ENCODE measurements at regions not wholly inside any gene's neighbourhood (a gene's known extent, or its start where the extent isn't known, plus 50 kb on each side); places are given as distances from the start of the nearest gene placed in this dataset.

DNA sequence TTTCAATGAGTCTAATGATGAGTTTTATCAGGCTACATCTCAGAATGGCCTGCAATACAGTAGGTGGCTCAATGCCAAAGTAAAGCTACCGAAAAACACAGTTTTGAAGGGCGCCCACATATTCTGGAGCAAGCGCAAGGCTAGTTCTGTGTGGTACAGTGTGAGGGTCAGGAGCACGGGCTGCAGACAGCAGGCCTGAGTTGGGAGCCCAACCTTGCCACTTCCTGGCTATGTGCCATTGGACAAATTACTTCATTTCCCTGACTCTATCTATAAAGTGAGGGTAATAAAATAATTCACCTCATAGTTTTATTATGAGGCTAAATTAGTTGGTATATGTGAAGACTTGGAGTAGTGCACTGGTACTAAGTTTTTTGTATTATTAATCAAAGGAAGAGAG lies 150.7 kb downstream of the OPN5 start:
- DNase-seq (ENCODE audit: low spot score), result no peak

DNA sequence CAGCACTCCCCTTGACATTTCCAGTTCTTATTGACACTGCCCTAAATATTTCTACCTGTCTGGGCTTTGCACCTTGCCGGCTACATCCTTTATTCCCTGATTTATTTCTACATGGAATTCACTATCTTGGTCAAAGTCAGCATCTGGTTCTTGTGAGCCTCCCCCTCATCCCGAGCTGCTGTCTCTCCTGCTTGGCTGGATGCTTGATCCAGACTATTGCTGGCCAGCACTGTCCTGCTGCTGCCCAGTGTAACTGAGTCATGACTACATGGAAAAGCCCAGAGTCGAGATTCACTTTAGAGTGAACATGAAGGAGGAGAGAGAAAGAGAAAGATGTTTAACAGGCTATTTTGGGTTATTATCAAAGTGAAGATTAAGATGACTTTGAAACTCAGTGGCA lies 142.2 kb downstream of the OPN5 start:
- no peak for DNase-seq (ENCODE audit: low spot score)

DNA sequence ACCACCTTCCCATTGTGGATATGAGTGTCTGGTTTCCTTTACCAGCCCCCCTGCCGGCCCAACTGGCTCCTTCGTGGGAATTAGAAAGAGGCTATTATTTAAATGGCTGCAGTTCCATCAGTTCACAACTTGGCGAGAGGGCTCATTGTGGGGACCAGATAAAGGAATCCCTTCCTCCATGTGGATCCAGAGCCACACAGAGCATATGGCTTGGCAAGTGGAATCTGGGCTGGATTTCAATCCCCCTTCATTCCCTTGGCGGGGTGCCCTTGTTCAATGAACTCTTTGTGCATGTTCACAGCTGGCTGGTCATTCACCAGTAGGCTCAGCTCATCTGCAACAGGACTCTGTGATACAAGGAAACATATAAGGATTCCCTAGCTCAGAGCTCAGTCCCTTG lies 140.6 kb downstream of the OPN5 start:
- peak; percentile 83 for DNase-seq (ENCODE audit: low spot score)

DNA sequence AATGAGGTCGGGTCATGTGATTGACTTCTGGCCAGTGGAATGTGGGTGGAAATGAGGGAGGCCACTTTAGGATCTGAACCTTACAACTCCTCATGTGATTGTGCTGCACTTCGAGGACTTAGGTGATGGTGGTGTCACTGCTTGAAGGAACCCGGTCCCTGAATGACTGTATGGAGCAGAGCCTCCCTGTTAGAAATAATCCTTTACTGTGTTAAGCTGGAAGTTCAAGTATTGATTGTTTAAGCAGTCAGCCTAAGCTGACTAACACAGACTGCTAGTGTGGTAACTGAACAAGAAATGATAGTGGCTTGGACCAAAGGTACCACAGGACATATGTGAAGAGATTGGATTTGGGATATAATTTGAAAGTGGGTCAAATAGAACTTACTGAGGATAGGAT lies 138.0 kb downstream of the OPN5 start:
- DNase-seq (ENCODE audit: low spot score), result no peak

DNA sequence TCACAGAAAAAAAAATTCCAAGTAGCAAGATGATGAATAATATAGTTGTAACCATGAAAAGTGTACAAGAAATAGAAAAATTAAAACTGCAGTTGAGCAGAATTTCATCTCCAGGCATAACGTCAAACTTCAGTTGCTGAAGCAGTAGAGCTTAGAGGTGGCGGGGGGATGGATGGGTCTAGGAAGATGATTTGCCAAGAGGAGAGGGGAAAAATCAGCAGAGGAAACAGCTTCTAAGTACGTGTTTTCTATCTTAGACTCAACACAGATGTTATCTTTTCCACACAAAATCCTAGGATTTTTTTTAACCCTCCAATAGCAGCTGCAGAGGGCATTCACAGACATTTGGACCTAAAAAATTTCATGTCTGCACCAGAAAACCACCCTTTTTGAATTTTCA lies 136.0 kb downstream of the OPN5 start:
- no peak for DNase-seq (ENCODE audit: low spot score)

DNA sequence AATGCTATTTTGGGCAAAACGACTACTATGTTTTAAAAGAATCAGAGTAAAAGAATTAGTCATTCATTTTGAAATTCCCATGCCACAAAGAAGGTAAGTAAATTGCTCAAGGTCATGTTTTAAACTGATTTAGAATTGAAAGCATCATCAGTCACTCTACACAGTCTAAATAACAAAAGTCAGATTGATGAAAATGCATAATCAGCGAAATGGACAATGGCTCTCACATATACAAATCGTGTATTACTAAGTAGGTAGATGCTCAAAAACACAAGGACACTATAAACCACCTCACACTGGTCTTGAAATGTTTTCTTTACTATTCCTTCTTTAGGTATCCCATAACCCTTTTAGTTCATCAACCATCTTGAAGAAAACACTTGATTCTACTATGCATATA lies 135.4 kb downstream of the OPN5 start:
- DNase-seq (ENCODE audit: low spot score), result no peak

DNA sequence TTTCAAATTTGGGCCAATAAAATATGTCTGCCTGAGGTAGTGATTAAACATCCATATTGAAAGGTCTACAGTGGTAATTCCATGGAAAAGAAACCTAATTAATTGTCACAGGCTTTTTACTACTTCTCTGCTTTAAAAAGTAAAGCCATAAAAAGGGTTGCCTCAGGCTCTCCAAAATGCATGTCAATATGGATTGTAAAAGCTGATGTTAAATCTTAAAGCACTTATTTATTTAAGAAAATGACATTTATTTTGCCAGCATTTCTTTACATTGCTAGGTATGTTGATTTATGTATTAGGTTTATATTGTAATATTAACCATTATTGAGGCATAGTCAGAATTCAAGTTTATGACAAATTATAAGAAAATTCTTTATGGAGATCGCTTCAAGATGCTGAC lies 133.2 kb downstream of the OPN5 start:
- DNase-seq (ENCODE audit: low spot score), result no peak

DNA sequence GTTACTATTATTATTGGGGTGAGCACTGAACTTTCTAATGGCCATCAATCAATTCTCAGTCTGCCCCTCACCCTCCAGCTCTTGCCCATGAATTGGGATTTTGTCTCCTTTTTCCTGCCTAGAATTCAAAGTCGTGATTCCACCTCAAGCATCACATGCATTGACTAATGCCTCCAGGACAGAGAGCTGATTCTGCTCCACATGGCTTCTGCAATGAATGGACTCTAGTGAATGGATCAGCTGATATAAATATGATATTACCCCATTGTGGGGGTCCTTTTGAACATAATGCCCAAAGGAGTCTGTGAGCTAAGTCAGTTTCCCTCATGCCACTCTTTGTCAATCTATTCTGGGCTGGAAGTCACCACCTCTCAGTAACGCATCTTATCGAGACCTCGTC lies 126.4 kb downstream of the OPN5 start:
- DNase-seq (ENCODE audit: low spot score), result no peak

DNA sequence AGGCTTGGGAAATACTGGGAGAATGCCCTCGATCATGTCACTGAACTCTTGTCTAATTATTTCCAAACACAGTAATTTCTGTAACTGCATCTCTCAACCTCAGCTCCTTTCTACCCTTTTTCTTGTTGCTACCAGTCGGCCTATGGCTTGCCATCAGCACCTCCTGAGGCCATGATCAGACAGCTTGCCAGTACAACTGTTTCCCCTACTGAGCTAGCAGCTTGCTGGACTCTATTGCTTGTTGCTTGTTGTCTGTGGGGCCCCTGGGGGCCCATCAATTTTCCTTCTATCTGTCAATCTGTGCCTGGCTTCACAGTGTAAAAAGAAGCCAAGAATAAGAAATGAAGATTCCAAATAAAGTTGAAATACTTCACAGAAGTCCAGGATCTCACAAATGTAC lies 123.9 kb downstream of the OPN5 start:
- DNase-seq (ENCODE audit: low spot score), result no peak

DNA sequence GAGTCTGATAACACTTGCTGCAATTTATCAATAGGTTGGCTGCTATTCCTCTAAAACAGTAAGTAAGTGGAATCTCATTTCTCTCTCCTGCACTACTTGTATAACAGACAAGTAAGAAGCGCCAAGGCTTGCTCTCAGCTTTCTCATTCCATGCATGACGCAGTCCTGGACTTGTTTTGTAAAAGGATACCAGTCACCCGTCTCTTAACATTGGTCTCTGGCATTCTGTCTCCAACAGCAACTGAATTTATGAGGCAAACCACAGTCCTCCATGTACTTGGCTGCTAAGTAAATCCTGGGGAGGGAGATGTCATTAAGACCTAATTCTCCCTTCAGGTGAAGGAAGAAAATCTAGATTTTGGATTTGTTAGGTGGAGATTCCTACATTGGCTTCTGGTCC lies 115.4 kb downstream of the OPN5 start:
- DNase-seq (ENCODE audit: low spot score), result no peak

DNA sequence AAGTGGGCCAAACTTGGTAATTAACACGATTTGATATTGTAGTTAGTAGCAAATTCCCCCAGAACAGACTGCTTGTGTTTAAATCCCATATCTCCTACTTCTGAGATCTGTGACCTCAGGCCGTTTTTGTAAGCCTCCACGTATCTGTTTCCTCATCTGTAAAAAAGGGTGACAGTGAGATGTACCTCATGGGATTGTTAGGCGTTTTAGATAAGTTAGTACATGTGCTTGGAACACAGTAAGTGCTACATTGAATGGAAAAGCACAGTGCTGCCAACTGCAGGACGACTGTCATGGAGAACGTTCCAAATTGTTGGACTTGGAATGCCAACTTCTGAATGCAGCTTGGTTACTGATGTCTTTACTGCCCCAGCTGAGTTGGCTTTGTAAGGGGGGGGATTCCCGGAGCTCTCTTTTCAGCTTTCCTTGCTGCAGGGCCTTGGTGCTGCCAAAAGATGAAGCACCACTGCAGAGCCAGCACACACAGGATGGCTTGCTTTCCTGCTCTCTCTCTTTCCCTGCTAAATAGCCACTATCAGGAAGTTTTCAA lies 108.6 kb downstream of the OPN5 start:
- peak; percentile 16 for DNase-seq (ENCODE audit: low spot score)

DNA sequence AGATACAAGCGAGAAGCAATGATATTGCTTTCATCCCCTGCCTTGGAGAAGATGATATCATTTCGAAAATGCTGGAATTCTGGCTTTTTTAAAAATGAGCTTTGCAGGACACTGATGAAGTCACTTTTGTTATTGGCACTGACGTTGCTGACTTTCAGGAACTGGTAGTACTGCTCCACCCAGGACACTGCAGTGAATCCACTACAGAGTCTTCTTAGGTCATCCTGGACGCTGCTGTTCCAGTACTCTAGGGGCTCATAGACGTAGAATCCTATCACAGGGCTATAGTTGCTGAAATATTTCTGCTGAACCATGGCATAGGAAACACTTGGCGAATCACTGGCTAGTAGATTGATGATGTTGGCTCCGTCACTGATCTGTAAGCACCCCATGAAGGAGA lies 97.2 kb downstream of the OPN5 start:
- no peak for DNase-seq (ENCODE audit: low spot score)

Data from Ammon's horn (tissue), 1 donor.